ENCODE measurements at regions not wholly inside any gene's neighbourhood (a gene's known extent, or its start where the extent isn't known, plus 50 kb on each side); places are given as distances from the start of the nearest gene placed in this dataset.

DNA sequence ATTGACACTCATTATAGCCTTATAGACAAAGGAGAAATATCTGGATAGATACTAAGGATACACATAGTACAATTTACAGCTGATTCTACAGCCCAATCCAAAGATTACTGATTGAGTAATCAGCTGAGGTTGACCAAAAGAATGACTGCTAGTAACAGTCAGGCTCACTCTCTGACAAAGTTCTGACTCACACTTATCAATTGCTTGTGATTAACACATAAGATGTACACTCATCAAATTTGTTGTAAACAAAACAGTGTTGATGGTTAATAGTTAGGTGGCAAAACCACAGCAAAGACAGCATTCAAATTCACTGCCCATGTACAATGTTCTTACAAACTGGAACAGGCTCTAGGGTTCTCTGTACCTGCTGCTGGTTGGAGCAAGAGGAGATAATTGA is 422.7 kb downstream of the TLE1 start:
- H3K79me2 ChIP-seq (ENCODE audit: insufficient read depth, low read length), result no peaks in the 10 kb centered on the region
- H3K18ac ChIP-seq (ENCODE audit: insufficient read length, low read depth, low read length), result no peak overlapping the region
- no peak overlapping the region for H3K56ac ChIP-seq (ENCODE audit: insufficient read length, low read depth, low read length)
- DNase-seq, result no peak
- no peaks in the 10 kb centered on the region for H3K9me3 ChIP-seq (ENCODE audit: control insufficient read depth, low read depth, low read length)
- H3K27me3 ChIP-seq (ENCODE audit: insufficient read depth, low read length), result no peaks in the 10 kb centered on the region
- H4K20me1 ChIP-seq (ENCODE audit: control insufficient read depth, insufficient read depth, insufficient read length), result no peaks in the 10 kb centered on the region
- H3K4ac ChIP-seq (ENCODE audit: low read depth, low read length), result no peak overlapping the region
- H2BK5ac ChIP-seq (ENCODE audit: insufficient read length, low read length), result no peak overlapping the region
- H3K4me3 Mint-ChIP-seq, result no peak overlapping the region
- TF ChIP-seq CTCF (conservative IDR thresholded peaks at IDR 0.05), result no peak
- no peaks in the 10 kb centered on the region for H3K79me1 ChIP-seq (ENCODE audit: insufficient read depth, low read depth, low read length, poor library complexity, severe bottlenecking)
- no peak overlapping the region for H3K27ac ChIP-seq (ENCODE audit: insufficient read length, low read depth, low read length)
- no peak overlapping the region for H3K23ac ChIP-seq (ENCODE audit: insufficient read length, low read depth, low read length)
- H2AFZ ChIP-seq (ENCODE audit: low read length), result no peak overlapping the region
- no peak overlapping the region for H2BK15ac ChIP-seq (ENCODE audit: low read depth, low read length)
- H3K4me1 Mint-ChIP-seq, result no peaks in the 10 kb centered on the region
- H3K14ac ChIP-seq (ENCODE audit: insufficient read depth, low read length), result no peak overlapping the region
- H3K9me3 Mint-ChIP-seq, result peaks cover 10 to 11% of the 10 kb centered on the region in 2 experiments
- no peak overlapping the region for H3K4me2 ChIP-seq (ENCODE audit: insufficient read depth, insufficient read length, low read length)
- H3K27ac Mint-ChIP-seq, result no peak overlapping the region
- H3T11ph ChIP-seq (ENCODE audit: low read length), result no peak overlapping the region
- H2BK20ac ChIP-seq (ENCODE audit: low read depth, low read length, poor library complexity, severe bottlenecking), result no peak overlapping the region
- no peaks in the 10 kb centered on the region for H3K4me1 ChIP-seq (ENCODE audit: insufficient read depth, low read length)
- H3K27me3 Mint-ChIP-seq (ENCODE audit: low read depth), result no peaks in the 10 kb centered on the region
- no peak overlapping the region for H4K5ac ChIP-seq (ENCODE audit: insufficient read length, low read depth, low read length)
- no peak overlapping the region for H4K91ac ChIP-seq (ENCODE audit: insufficient read length, low read depth, low read length)
- no peak overlapping the region for H2BK120ac ChIP-seq (ENCODE audit: low read depth, low read length, poor library complexity, severe bottlenecking)
- H2BK12ac ChIP-seq (ENCODE audit: insufficient read length, low read depth, low read length), result no peak overlapping the region
- H2AK5ac ChIP-seq (ENCODE audit: insufficient read length, low read length), result no peak overlapping the region
- H3K9ac ChIP-seq (ENCODE audit: extremely low read depth, insufficient read length, low read length), result no peak overlapping the region
- H3K23me2 ChIP-seq (ENCODE audit: insufficient read length, low read depth, low read length, poor library complexity, severe bottlenecking), result no peaks in the 10 kb centered on the region
- peaks cover 0 to 4% (median 0%) of the 10 kb centered on the region in 3 experiments; a peak in 4 of 7 replicates for H3K36me3 Mint-ChIP-seq (ENCODE audit: insufficient read depth in 1 of 3, low read depth in 3 of 3)
- H4K8ac ChIP-seq (replicated peaks; ENCODE audit: insufficient read length, low read depth, low read length), result no peak overlapping the region

Data from H9 (cell line).